Brain microvascular endothelial cell (primary cell): ENCODE measurements at regions not wholly inside any gene's neighbourhood (a gene's known extent, or its start where the extent isn't known, plus 50 kb on each side); places are given as distances from the start of the nearest gene placed in this dataset.

Experiments used
- DNase-seq: peaks from one replicate; pipeline ENCODE4 v3.0.0-alpha.2; 2020
- H3K27ac ChIP-seq: fragments of 250-450 bp; sonication (Bioruptor Pico); 2 replicates; pipeline ENCODE4 v1.5.1; 2020; ENCODE audit warnings: mild to moderate bottlenecking, moderate library complexity
- H3K27me3 ChIP-seq: fragments of 250-450 bp; sonication (Bioruptor Pico); replicated peaks from 2 replicates; pipeline ENCODE4 v1.5.1; 2020; ENCODE audit warnings: mild to moderate bottlenecking
- H3K36me3 ChIP-seq: fragments of 250-450 bp; sonication (Bioruptor Pico); replicated peaks from 2 replicates; pipeline ENCODE4 v1.5.1; 2020; ENCODE audit warnings: mild to moderate bottlenecking
- H3K4me3 ChIP-seq: 2 replicates; pipeline ENCODE4 v1.5.1; 2011; ENCODE audit warnings: low read depth, mild to moderate bottlenecking, control low read depth, low read length, moderate library complexity
- CTCF ChIP-seq: IDR thresholded peaks from 2 replicates; pipeline ENCODE4 v1.5.1; 2011; ENCODE audit warnings: low read depth, mild to moderate bottlenecking, moderate library complexity, low read length, control low read depth, inconsistent platforms; ENCODE audit errors: missing control alignments
- in situ Hi-C: cut with HindIII; loops from 2 replicates; pipeline ENCODE4 v1.10.0; 2017; ENCODE audit warnings: low sequenced_read_pairs, low pct_ligation_motif_present

- no peak for DNase-seq
- no peak overlapping the region for H3K27ac ChIP-seq
- in situ Hi-C loops: no loop called here
These were observed 174.4 kb upstream of the FBXO11 start for GRCh38 chr2:48080534-48081316.

GRCh38 chr2:48081317-48081628 is 175.0 kb upstream of the FBXO11 start:
- no peak for DNase-seq
- no peaks in the 10 kb centered on the region for H3K27me3 ChIP-seq
- no peak overlapping the region for H3K27ac ChIP-seq
- H3K36me3 ChIP-seq: no peaks in the 10 kb centered on the region
- no peak overlapping the region for H3K4me3 ChIP-seq
- in situ Hi-C loops: no loop called here
- TF ChIP-seq CTCF: no peak

More at GRCh38 chr2:48080534-48081316, 174.4 kb upstream of the FBXO11 start:
- TF ChIP-seq CTCF: no peak
- Histone ChIP-seq H3K27me3 (no peaks in the 10 kb centered on the region), H3K36me3 (no peaks in the 10 kb centered on the region), H3K4me3 (no peak overlapping the region)

GRCh38 chr2:48085888-48086287 is 179.6 kb upstream of the FBXO11 start:
- Histone ChIP-seq H3K27ac (no peak overlapping the region), H3K4me3 (no peak overlapping the region), H3K36me3 (no peaks in the 10 kb centered on the region), H3K27me3 (no peaks in the 10 kb centered on the region)
- no peak for DNase-seq
- no peak for TF ChIP-seq CTCF
- in situ Hi-C loops: no loop called here

GRCh38 chr2:48088994-48089393 is 182.7 kb upstream of the FBXO11 start:
- Histone ChIP-seq H3K36me3 (no peaks in the 10 kb centered on the region), H3K27me3 (no peaks in the 10 kb centered on the region), H3K4me3 (no peak overlapping the region), H3K27ac (no peak overlapping the region)
- no peak for TF ChIP-seq CTCF
- DNase-seq: no peak
- in situ Hi-C loops: no loop called here

GRCh38 chr2:48089644-48090043 is 183.3 kb upstream of the FBXO11 start:
- in situ Hi-C loops: no loop called here
- H3K27me3 ChIP-seq: no peaks in the 10 kb centered on the region

More at GRCh38 chr2:48089644-48090043, 183.3 kb upstream of the FBXO11 start:
- Histone ChIP-seq H3K27ac (no peak overlapping the region), H3K36me3 (no peaks in the 10 kb centered on the region), H3K4me3 (no peak overlapping the region)
- no peak for TF ChIP-seq CTCF
- no peak for DNase-seq
